HEK293T (cell line): ENCODE measurements at regions not wholly inside any gene's neighbourhood (a gene's known extent, or its start where the extent isn't known, plus 50 kb on each side); places are given as distances from the start of the nearest gene placed in this dataset.

ENCODE experiments used
- ARNT ChIP-seq: fragments of 450-650 bp; IDR thresholded peaks from 2 replicates; pipeline ENCODE4 v1.6.1; 2017; ENCODE audit warnings: mild to moderate bottlenecking
- BHLHE40 ChIP-seq: fragments of 450-650 bp; IDR thresholded peaks from 2 replicates; pipeline ENCODE4 v1.6.1; 2016; ENCODE audit warnings: mild to moderate bottlenecking, moderate library complexity, borderline replicate concordance
- CTBP1 ChIP-seq: fragments of 450-650 bp; IDR thresholded peaks from 2 replicates; pipeline ENCODE4 v1.6.1; 2016; ENCODE audit warnings: borderline replicate concordance
- ELF4 ChIP-seq: fragments of 450-650 bp; IDR thresholded peaks from 2 replicates; pipeline ENCODE4 v1.6.1; 2017; ENCODE audit warnings: antibody characterized with exemption
- FOXA1 ChIP-seq: fragments of 450-650 bp; IDR thresholded peaks from 2 replicates; pipeline ENCODE4 v1.6.1; 2016; ENCODE audit warnings: mild to moderate bottlenecking
- FOXK2 ChIP-seq: fragments of 450-650 bp; IDR thresholded peaks from 2 replicates; pipeline ENCODE4 v1.6.1; 2016; ENCODE audit warnings: mild to moderate bottlenecking
- FOXM1 ChIP-seq: fragments of 450-650 bp; IDR thresholded peaks from 2 replicates; pipeline ENCODE4 v1.6.1; 2017; ENCODE audit warnings: mild to moderate bottlenecking, borderline replicate concordance
- HDGF ChIP-seq: fragments of 450-650 bp; IDR thresholded peaks from 2 replicates; pipeline ENCODE4 v1.6.1; 2017; ENCODE audit warnings: antibody characterized with exemption, borderline replicate concordance
- L3MBTL2 ChIP-seq: fragments of 450-650 bp; conservative IDR thresholded peaks from 2 replicates; pipeline ENCODE4 v1.6.1; 2016; ENCODE audit warnings: mild to moderate bottlenecking
- NFRKB ChIP-seq: fragments of 450-650 bp; IDR thresholded peaks from 2 replicates; pipeline ENCODE4 v1.6.1; 2016; ENCODE audit warnings: mild to moderate bottlenecking, moderate library complexity
- SP1 ChIP-seq: fragments of 450-650 bp; IDR thresholded peaks from 2 replicates; pipeline ENCODE4 v1.6.1; 2017
- SUZ12 ChIP-seq: fragments of 450-650 bp; IDR thresholded peaks from 2 replicates; pipeline ENCODE4 v1.6.1; 2016; ENCODE audit warnings: mild to moderate bottlenecking
- TARDBP ChIP-seq: fragments of 450-650 bp; IDR thresholded peaks from 2 replicates; pipeline ENCODE4 v1.6.1; 2016
- ZNF384 ChIP-seq: fragments of 450-650 bp; IDR thresholded peaks from 2 replicates; pipeline ENCODE4 v1.6.1; 2016

DNA sequence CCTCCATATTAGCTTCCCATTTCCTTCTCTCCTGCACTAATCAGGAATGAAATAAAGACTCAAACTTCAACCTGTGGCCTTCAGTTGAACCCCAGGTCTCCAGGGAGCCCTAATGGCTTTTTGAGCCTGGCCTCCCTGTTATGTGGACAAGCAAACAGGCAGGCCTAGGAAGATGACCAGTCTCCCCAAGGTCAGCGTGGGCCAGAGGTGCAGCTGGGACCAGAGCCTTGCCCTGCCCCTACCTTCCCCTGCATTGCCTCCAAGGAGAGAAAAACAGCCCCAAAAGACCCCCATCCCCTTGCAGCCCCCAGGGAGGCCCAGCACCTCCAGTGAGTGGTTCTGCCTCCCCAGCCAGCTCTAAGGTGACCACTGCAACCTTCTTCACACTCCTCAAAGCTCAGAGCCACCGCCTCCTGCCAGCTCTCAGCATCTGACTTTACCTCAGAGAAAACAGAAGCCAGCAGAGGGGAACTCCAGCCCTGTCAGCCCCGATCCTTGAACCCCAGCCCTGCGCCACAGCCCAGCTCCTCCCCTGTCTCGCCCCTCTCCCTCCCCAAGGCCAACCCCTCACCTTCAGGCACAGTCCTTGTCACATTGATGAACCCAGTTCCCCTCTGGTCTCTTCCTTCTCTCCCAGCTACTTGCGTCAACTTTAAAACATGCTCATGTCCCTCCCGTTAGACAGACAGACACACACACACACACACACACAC is 59.5 kb upstream of the ID2 start:
- TF ChIP-seq FOXK2: no peak
- no peak for TF ChIP-seq SP1
- TF ChIP-seq BHLHE40: no peak
- TF ChIP-seq CTBP1: no peak
- TF ChIP-seq FOXM1: no peak
- TF ChIP-seq L3MBTL2: no peak
- no peak for TF ChIP-seq FOXA1
- no peak for TF ChIP-seq ELF4
- TF ChIP-seq SUZ12: no peak
- TF ChIP-seq TARDBP: no peak
- TF ChIP-seq ZNF384: no peak
- no peak for TF ChIP-seq ARNT
- TF ChIP-seq HDGF: no peak
- TF ChIP-seq NFRKB: no peak
